GM12891 (cell line): ENCODE measurements at regions not wholly inside any gene's neighbourhood (a gene's known extent, or its start where the extent isn't known, plus 50 kb on each side); places are given as distances from the start of the nearest gene placed in this dataset.

ENCODE experiments used
- PAX5 ChIP-seq: IDR thresholded peaks from 2 replicates; pipeline ENCODE4 v1.6.1; 2011; ENCODE audit warnings: low read length, moderate library complexity, mild to moderate bottlenecking; ENCODE audit not compliant: insufficient read depth, severe bottlenecking
- POLR2A ChIP-seq: IDR thresholded peaks from 2 replicates; pipeline ENCODE4 v1.6.1; 2011; ENCODE audit warnings: low read depth, low read length, control low read depth
- POLR2AphosphoS5 ChIP-seq: IDR thresholded peaks from 2 replicates; pipeline ENCODE4 v1.6.1; 2011; ENCODE audit warnings: low read depth, low read length, control low read depth

DNA sequence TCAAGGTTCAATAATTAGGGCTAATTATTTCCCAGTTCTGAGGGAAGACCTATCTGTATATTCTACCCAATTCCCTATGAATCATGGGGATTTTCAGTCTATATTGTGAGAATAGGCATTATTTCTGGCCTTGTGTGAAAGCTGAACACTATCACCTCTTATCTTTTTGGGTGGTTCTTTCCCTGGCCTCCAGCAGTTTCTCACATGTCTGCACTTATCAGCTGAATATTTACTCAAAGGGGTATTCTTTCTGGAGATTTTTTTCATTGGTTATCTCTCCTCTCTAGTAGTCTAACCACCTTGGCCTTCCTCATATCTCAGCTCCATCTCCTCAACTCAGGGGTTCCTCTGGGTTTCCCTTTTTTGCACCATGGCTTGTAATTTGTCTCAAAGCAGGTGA is 64.9 kb upstream of the LIFR start:
- TF ChIP-seq POLR2A, result no peak
- no peak for TF ChIP-seq PAX5
- TF ChIP-seq POLR2AphosphoS5, result no peak
